Gastroesophageal sphincter (tissue), 3 donors: ENCODE measurements at regions not wholly inside any gene's neighbourhood (a gene's known extent, or its start where the extent isn't known, plus 50 kb on each side); places are given as distances from the start of the nearest gene placed in this dataset.

Source experiments
- EP300 ChIP-seq: sonication (generic); formaldehyde crosslinking; IDR thresholded peaks from one replicate; pipeline ENCODE4 v1.6.1; 2017; ENCODE audit warnings: antibody characterized with exemption, mild to moderate bottlenecking
- POLR2A ChIP-seq, 2 donors: fragments of 450-650 bp; IDR thresholded peaks; one replicate each; pipeline ENCODE4 v1.6.1; 2017; ENCODE audit warnings: antibody characterized with exemption in 2 of 2, mild to moderate bottlenecking in 2 of 2, moderate library complexity in 1 of 2
- TF ChIP-seq, protein P1 (sequence below), 4 experiments: fragments of 200-600 bp in 2 of 4; fragments of 450-650 bp in 2 of 4; sonication (generic) in 1 of 4; IDR thresholded peaks; one replicate each; pipeline ENCODE4 v1.5.1; 2017 to 2019; ENCODE audit warnings: antibody characterized with exemption in 4 of 4, mild to moderate bottlenecking in 2 of 4, moderate library complexity in 2 of 4

DNA sequence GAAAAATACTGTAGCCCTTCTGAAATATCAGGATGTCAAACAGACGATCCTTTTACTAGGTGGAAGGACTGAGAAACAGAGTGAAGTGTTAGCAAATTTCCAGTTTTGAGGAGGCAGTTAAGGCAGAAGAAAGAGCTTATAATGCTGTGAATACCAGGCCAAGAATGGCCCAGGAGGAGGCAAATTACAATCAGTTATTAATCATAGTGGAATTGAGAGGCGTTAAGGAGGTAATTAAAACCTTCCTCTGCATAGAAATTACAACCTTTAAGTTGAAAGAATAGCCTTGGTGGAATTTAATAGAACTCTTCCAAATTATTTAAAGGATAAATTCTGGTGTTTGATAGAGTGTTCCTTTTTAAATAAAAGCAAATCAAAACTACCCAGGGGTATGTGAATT lies 590.9 kb upstream of the SEL1L start:
- TF ChIP-seq POLR2A (IDR thresholded peaks at IDR 0.05) (no peak), EP300 (no peak)
- TF ChIP-seq, protein P1, sequence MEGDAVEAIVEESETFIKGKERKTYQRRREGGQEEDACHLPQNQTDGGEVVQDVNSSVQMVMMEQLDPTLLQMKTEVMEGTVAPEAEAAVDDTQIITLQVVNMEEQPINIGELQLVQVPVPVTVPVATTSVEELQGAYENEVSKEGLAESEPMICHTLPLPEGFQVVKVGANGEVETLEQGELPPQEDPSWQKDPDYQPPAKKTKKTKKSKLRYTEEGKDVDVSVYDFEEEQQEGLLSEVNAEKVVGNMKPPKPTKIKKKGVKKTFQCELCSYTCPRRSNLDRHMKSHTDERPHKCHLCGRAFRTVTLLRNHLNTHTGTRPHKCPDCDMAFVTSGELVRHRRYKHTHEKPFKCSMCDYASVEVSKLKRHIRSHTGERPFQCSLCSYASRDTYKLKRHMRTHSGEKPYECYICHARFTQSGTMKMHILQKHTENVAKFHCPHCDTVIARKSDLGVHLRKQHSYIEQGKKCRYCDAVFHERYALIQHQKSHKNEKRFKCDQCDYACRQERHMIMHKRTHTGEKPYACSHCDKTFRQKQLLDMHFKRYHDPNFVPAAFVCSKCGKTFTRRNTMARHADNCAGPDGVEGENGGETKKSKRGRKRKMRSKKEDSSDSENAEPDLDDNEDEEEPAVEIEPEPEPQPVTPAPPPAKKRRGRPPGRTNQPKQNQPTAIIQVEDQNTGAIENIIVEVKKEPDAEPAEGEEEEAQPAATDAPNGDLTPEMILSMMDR (IDR thresholded peaks at IDR 0.05), result no peak
